IPS-18a (cell line): ENCODE measurements at regions not wholly inside any gene's neighbourhood (a gene's known extent, or its start where the extent isn't known, plus 50 kb on each side); places are given as distances from the start of the nearest gene placed in this dataset.

ENCODE experiments used
- H3K27ac ChIP-seq: one replicate; pipeline ENCODE4 v1.5.1; 2013; ENCODE audit warnings: low read length
- H3K27me3 ChIP-seq: one replicate; pipeline ENCODE4 v1.6.1; 2013; ENCODE audit warnings: mild to moderate bottlenecking, low read length; ENCODE audit not compliant: control insufficient read depth, insufficient read depth
- H3K36me3 ChIP-seq: one replicate; pipeline ENCODE4 v1.6.1; 2013; ENCODE audit warnings: low read depth, low read length; ENCODE audit not compliant: control insufficient read depth
- H3K4me1 ChIP-seq: one replicate; pipeline ENCODE4 v1.6.1; 2013; ENCODE audit warnings: low read depth, low read length; ENCODE audit not compliant: control insufficient read depth
- H3K4me3 ChIP-seq: one replicate; pipeline ENCODE4 v1.5.1; 2013; ENCODE audit warnings: low read length
- H3K9ac ChIP-seq: one replicate; pipeline ENCODE4 v1.6.1; 2013; ENCODE audit warnings: mild to moderate bottlenecking, low read length, moderate library complexity
- H3K9me3 ChIP-seq: one replicate; pipeline ENCODE4 v1.6.1; 2013; ENCODE audit warnings: low read depth, low read length; ENCODE audit not compliant: control insufficient read depth

GRCh38 chr2:12110481-12110880, 364.0 kb downstream of the LPIN1 start:
- H3K27ac ChIP-seq: no peak overlapping the region
- H3K9me3 ChIP-seq: no peaks in the 10 kb centered on the region
- peaks cover 4% of the 10 kb centered on the region for H3K4me1 ChIP-seq
- H3K4me3 ChIP-seq: no peak overlapping the region
- no peak overlapping the region for H3K9ac ChIP-seq
- H3K36me3 ChIP-seq: no peaks in the 10 kb centered on the region
- H3K27me3 ChIP-seq: no peaks in the 10 kb centered on the region

GRCh38 chr2:12113412-12113811, 367.0 kb downstream of the LPIN1 start:
- H3K4me3 ChIP-seq: no peak overlapping the region
- H3K9ac ChIP-seq: no peak overlapping the region
- H3K36me3 ChIP-seq: no peaks in the 10 kb centered on the region
- no peaks in the 10 kb centered on the region for H3K27me3 ChIP-seq
- no peaks in the 10 kb centered on the region for H3K9me3 ChIP-seq
- H3K4me1 ChIP-seq: peaks cover 4% of the 10 kb centered on the region
- no peak overlapping the region for H3K27ac ChIP-seq

- Histone ChIP-seq H3K9ac (no peak overlapping the region), H3K4me1 (no peaks in the 10 kb centered on the region), H3K27ac (no peak overlapping the region)
Measured at GRCh38 chr2:12114816-12115215, 368.4 kb downstream of the LPIN1 start.

GRCh38 chr2:12116228-12116750, 369.9 kb downstream of the LPIN1 start:
- no peaks in the 10 kb centered on the region for H3K27me3 ChIP-seq
- no peaks in the 10 kb centered on the region for H3K4me1 ChIP-seq
- no peak overlapping the region for H3K27ac ChIP-seq
- H3K9me3 ChIP-seq: no peaks in the 10 kb centered on the region
- no peak overlapping the region for H3K9ac ChIP-seq
- H3K4me3 ChIP-seq: no peak overlapping the region
- no peaks in the 10 kb centered on the region for H3K36me3 ChIP-seq

More at GRCh38 chr2:12114816-12115215, 368.4 kb downstream of the LPIN1 start:
- H3K4me3 ChIP-seq: no peak overlapping the region
- H3K27me3 ChIP-seq: no peaks in the 10 kb centered on the region
- H3K36me3 ChIP-seq: no peaks in the 10 kb centered on the region
- H3K9me3 ChIP-seq: no peaks in the 10 kb centered on the region

- Histone ChIP-seq H3K27ac (no peak overlapping the region), H3K36me3 (no peaks in the 10 kb centered on the region), H3K27me3 (no peaks in the 10 kb centered on the region), H3K9ac (no peak overlapping the region), H3K4me3 (no peak overlapping the region), H3K9me3 (no peaks in the 10 kb centered on the region), H3K4me1 (no peaks in the 10 kb centered on the region)
Measured at GRCh38 chr2:12119841-12120240, 373.4 kb downstream of the LPIN1 start.

GRCh38 chr2:12120281-12121150, 374.1 kb downstream of the LPIN1 start:
- Histone ChIP-seq H3K4me3 (no peak overlapping the region), H3K4me1 (no peaks in the 10 kb centered on the region), H3K36me3 (no peaks in the 10 kb centered on the region), H3K9ac (no peak overlapping the region), H3K27me3 (no peaks in the 10 kb centered on the region), H3K27ac (no peak overlapping the region), H3K9me3 (no peaks in the 10 kb centered on the region)

- H3K9ac ChIP-seq: no peak overlapping the region
- H3K27me3 ChIP-seq: no peaks in the 10 kb centered on the region
- H3K9me3 ChIP-seq: no peaks in the 10 kb centered on the region
- H3K4me3 ChIP-seq: no peak overlapping the region
- no peak overlapping the region for H3K27ac ChIP-seq
- H3K36me3 ChIP-seq: no peaks in the 10 kb centered on the region
- no peaks in the 10 kb centered on the region for H3K4me1 ChIP-seq
Measured at GRCh38 chr2:12124790-12125189, 378.4 kb downstream of the LPIN1 start.

- Histone ChIP-seq H3K4me3 (no peak overlapping the region), H3K27ac (no peak overlapping the region), H3K9me3 (no peaks in the 10 kb centered on the region), H3K36me3 (no peaks in the 10 kb centered on the region), H3K27me3 (no peaks in the 10 kb centered on the region), H3K4me1 (no peaks in the 10 kb centered on the region), H3K9ac (no peak overlapping the region)
Measured at GRCh38 chr2:12126318-12126717, 379.9 kb downstream of the LPIN1 start.

GRCh38 chr2:12127638-12128037, 381.2 kb downstream of the LPIN1 start:
- Histone ChIP-seq H3K4me1 (no peaks in the 10 kb centered on the region), H3K27ac (no peak overlapping the region), H3K4me3 (no peak overlapping the region), H3K9me3 (no peaks in the 10 kb centered on the region), H3K9ac (no peak overlapping the region), H3K36me3 (no peaks in the 10 kb centered on the region), H3K27me3 (no peaks in the 10 kb centered on the region)

GRCh38 chr2:12131975-12132374, 385.5 kb downstream of the LPIN1 start:
- Histone ChIP-seq H3K9me3 (no peaks in the 10 kb centered on the region), H3K4me1 (no peaks in the 10 kb centered on the region), H3K4me3 (no peak overlapping the region), H3K9ac (no peak overlapping the region), H3K27me3 (no peaks in the 10 kb centered on the region), H3K36me3 (no peaks in the 10 kb centered on the region), H3K27ac (no peak overlapping the region)

GRCh38 chr2:12141618-12142258, 395.3 kb downstream of the LPIN1 start:
- Histone ChIP-seq H3K36me3 (no peaks in the 10 kb centered on the region), H3K27ac (no peak overlapping the region), H3K9ac (no peak overlapping the region)

More at GRCh38 chr2:12141618-12142258, 395.3 kb downstream of the LPIN1 start:
- H3K27me3 ChIP-seq: no peaks in the 10 kb centered on the region
- H3K9me3 ChIP-seq: no peaks in the 10 kb centered on the region
- no peaks in the 10 kb centered on the region for H3K4me1 ChIP-seq
- H3K4me3 ChIP-seq: no peak overlapping the region
